ENCODE measurements at regions not wholly inside any gene's neighbourhood (a gene's known extent, or its start where the extent isn't known, plus 50 kb on each side); places are given as distances from the start of the nearest gene placed in this dataset.

- no peak overlapping the region for H3K4me3 ChIP-seq (ENCODE audit: low read depth, low read length)
- no peak for TF ChIP-seq CTCF (conservative IDR thresholded peaks at IDR 0.05; ENCODE audit: low read depth, low read length)
These were observed 295.4 kb downstream of the BCOR start for GRCh38 chrX:39802354-39802753.

DNA sequence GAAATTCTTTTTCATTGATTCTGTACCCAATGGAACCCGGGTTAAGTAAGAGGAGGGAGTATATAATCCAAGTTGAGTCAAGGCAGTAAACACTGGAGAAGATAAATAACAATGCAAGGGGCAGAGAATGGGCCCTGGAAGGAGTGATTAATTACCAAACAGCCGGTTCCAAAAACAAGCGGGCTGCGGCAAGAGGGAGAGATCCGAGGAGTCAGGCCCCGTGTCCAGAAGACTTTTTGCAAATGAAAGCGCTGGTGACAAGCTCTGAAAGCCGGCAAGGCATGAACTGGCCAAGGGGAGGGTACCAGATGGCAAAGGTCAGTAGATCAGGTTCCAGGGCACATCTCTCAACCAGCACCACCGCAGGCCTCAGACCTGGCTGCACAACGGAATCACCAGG lies 294.9 kb downstream of the BCOR start:
- no peak for TF ChIP-seq CTCF (conservative IDR thresholded peaks at IDR 0.05; ENCODE audit: low read depth, low read length)
- no peak overlapping the region for H3K4me3 ChIP-seq (ENCODE audit: low read depth, low read length)
- DNase-seq (ENCODE audit: low read depth) = no peak

More at GRCh38 chrX:39802354-39802753, 295.4 kb downstream of the BCOR start:
- DNase-seq (ENCODE audit: low read depth) = peak; percentile 59

DNA sequence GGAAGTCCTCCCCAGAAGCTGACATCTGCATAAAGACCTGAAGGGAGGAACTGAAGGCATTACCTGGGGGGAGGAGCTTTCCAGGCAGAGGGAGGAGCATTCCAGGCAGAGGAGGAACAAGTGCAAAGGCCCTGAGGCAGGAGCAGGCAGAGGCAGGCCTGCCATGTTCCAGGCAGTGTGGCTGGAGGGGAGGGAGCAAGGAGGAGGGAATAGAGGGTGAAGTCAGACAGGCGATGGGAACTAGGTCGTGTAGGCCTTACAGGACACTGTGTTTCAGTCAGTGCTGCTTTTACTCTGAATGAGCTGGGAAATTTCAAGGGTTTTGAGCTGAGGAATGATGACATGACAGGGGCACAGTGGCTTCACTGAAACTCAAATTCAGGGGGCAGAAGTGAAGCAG lies 292.7 kb downstream of the BCOR start:
- no peak for TF ChIP-seq CTCF (conservative IDR thresholded peaks at IDR 0.05; ENCODE audit: low read depth, low read length)
- DNase-seq (ENCODE audit: low read depth) = no peak
- H3K4me3 ChIP-seq (ENCODE audit: low read depth, low read length) = no peak overlapping the region

DNA sequence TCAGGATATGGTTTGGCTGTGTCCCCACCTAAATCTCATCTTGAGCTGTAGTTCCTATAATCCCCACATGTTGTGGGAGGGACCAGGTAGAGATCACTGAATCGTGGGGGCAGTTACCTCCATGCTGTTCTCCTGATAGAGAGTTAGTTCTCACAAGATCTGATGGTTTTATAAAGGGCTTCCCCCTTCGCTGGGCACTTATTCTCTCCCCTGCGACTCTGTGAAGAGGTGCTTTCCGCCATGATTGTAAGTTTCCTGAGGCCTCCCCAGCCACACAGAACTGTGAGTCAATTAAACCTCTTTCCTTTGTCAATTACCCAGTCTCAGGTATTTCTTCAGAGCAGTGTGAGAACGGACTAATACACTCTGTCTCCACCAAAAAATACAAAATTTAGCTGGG lies 291.9 kb downstream of the BCOR start:
- H3K4me3 ChIP-seq (ENCODE audit: low read depth, low read length) = no peak overlapping the region
- TF ChIP-seq CTCF (conservative IDR thresholded peaks at IDR 0.05; ENCODE audit: low read depth, low read length) = no peak
- DNase-seq (ENCODE audit: low read depth) = no peak

- peak; percentile 84 for DNase-seq (ENCODE audit: low read depth)
- TF ChIP-seq CTCF (conservative IDR thresholded peaks at IDR 0.05; ENCODE audit: low read depth, low read length) = no peak
- H3K4me3 ChIP-seq (ENCODE audit: low read depth, low read length) = no peak overlapping the region
These were observed 289.3 kb downstream of the BCOR start for GRCh38 chrX:39808471-39808917.

GRCh38 chrX:39809331-39809730 lies 288.4 kb downstream of the BCOR start:
- no peak overlapping the region for H3K4me3 ChIP-seq (ENCODE audit: low read depth, low read length)
- DNase-seq (ENCODE audit: low read depth) = no peak
- no peak for TF ChIP-seq CTCF (conservative IDR thresholded peaks at IDR 0.05; ENCODE audit: low read depth, low read length)

GRCh38 chrX:39810901-39811300 lies 286.9 kb downstream of the BCOR start:
- no peak for DNase-seq (ENCODE audit: low read depth)
- no peak for TF ChIP-seq CTCF (conservative IDR thresholded peaks at IDR 0.05; ENCODE audit: low read depth, low read length)
- no peak overlapping the region for H3K4me3 ChIP-seq (ENCODE audit: low read depth, low read length)

Measured in choroid plexus epithelial cell (primary cell).